Endodermal cell (in vitro differentiated cells): ENCODE measurements at regions not wholly inside any gene's neighbourhood (a gene's known extent, or its start where the extent isn't known, plus 50 kb on each side); places are given as distances from the start of the nearest gene placed in this dataset.

Experiments
- DNase-seq: peaks from one replicate; pipeline ENCODE4 v3.0.0-alpha.2; 2017
- H3K27ac ChIP-seq: 2 replicates; pipeline ENCODE4 v1.5.1; 2013; ENCODE audit warnings: mild to moderate bottlenecking, low read depth, low read length, moderate library complexity
- H3K27me3 ChIP-seq: 2 replicates; pipeline ENCODE4 v1.6.1; 2013; ENCODE audit warnings: mild to moderate bottlenecking, low read length, moderate library complexity; ENCODE audit not compliant: insufficient read depth, control insufficient read depth, poor library complexity, severe bottlenecking
- H3K36me3 ChIP-seq: 2 replicates; pipeline ENCODE4 v1.7.0; 2013; ENCODE audit warnings: mild to moderate bottlenecking, low read length, moderate library complexity; ENCODE audit not compliant: control insufficient read depth, insufficient read depth
- H3K4me1 ChIP-seq: one replicate; pipeline ENCODE4 v1.7.0; 2013; ENCODE audit warnings: low read length; ENCODE audit not compliant: control insufficient read depth, insufficient read depth
- H3K4me3 ChIP-seq: 2 replicates; pipeline ENCODE4 v1.5.1; 2013; ENCODE audit warnings: mild to moderate bottlenecking, low read length, moderate library complexity
- H3K9ac ChIP-seq: 2 replicates; pipeline ENCODE4 v1.6.1; 2013; ENCODE audit warnings: mild to moderate bottlenecking, low read length, moderate library complexity; ENCODE audit not compliant: poor library complexity, severe bottlenecking; ENCODE audit errors: extremely low read depth
- H3K9me3 ChIP-seq: 2 replicates; pipeline ENCODE4 v1.6.1; 2013; ENCODE audit warnings: mild to moderate bottlenecking, low read length, moderate library complexity; ENCODE audit not compliant: control insufficient read depth
- H3K27ac Mint-ChIP-seq: 2 replicates; pipeline ENCODE4 v1.8.0; 2020; ENCODE audit warnings: mixed read lengths
- H3K27me3 Mint-ChIP-seq: 2 replicates; pipeline ENCODE4 v1.8.0; 2021; ENCODE audit warnings: mild to moderate bottlenecking, mixed read lengths; ENCODE audit not compliant: insufficient read depth
- H3K36me3 Mint-ChIP-seq: 2 replicates; pipeline ENCODE4 v1.8.0; 2020; ENCODE audit warnings: low read depth, mixed read lengths
- H3K4me1 Mint-ChIP-seq: 2 replicates; pipeline ENCODE4 v1.8.0; 2020; ENCODE audit warnings: mixed read lengths
- H3K4me3 Mint-ChIP-seq: 2 replicates; pipeline ENCODE4 v1.8.0; 2020; ENCODE audit warnings: mild to moderate bottlenecking, moderate library complexity, mixed read lengths
- H3K9me3 Mint-ChIP-seq: 2 replicates; pipeline ENCODE4 v1.8.0; 2020; ENCODE audit warnings: mild to moderate bottlenecking, mixed read lengths
- CTCF ChIP-seq: fragments of 200-600 bp; sonication (generic); conservative IDR thresholded peaks from 2 replicates; pipeline ENCODE4 v1.5.0; 2021; ENCODE audit warnings: antibody characterized with exemption, mild to moderate bottlenecking
- WGBS, 2 experiments: methylation state at CpG; one replicate each; pipeline versions ENCODE4 v1.1.5 to v1.1.7; 2013; ENCODE audit warnings: missing lambda C conversion rate in 2 of 2, mixed read lengths in 1 of 2; ENCODE audit not compliant: insufficient coverage in 1 of 2, insufficient read length in 1 of 2; 5-methylcytosine and 5-hydroxymethylcytosine counted together

GRCh38 chr10:33638891-33639290, 304.4 kb upstream of the NRP1 start:
- H3K9me3 Mint-ChIP-seq = no peaks in the 10 kb centered on the region
- no peaks in the 10 kb centered on the region for H3K27me3 Mint-ChIP-seq
- H3K4me3 Mint-ChIP-seq = no peak overlapping the region
- no peaks in the 10 kb centered on the region for H3K4me1 ChIP-seq
- no peak for TF ChIP-seq CTCF
- H3K27me3 ChIP-seq = no peaks in the 10 kb centered on the region
- H3K27ac ChIP-seq = no peak overlapping the region
- H3K27ac Mint-ChIP-seq = no peak overlapping the region
- no peaks in the 10 kb centered on the region for H3K36me3 Mint-ChIP-seq
- H3K9me3 ChIP-seq = no peaks in the 10 kb centered on the region
- H3K9ac ChIP-seq = no peak overlapping the region
- WGBS, 2 experiments = 75 to 78% methylated on average over 3 of the region's 3 CpGs
- no peaks in the 10 kb centered on the region for H3K36me3 ChIP-seq
- no peaks in the 10 kb centered on the region for H3K4me1 Mint-ChIP-seq
- no peak for DNase-seq
- H3K4me3 ChIP-seq = no peak overlapping the region

DNA sequence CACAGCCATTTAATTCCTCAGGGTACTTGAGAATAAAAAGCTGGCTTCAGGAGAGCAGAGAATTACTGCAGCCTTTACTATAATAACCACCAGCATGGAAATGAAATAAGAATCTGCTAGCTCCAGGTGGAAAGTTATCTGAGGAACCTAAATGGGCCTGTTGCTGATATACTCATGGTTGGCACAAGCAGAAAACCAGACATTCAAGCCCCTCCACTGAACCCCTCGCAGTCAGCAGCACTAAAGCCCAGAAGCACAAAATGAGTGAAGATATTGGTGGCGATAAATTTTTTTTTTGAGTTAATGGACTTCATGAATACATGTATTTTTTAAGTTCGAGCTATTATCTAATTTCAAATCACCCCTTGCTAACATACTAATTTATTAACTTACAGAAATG, 303.9 kb upstream of the NRP1 start:
- no peaks in the 10 kb centered on the region for H3K36me3 Mint-ChIP-seq
- no peaks in the 10 kb centered on the region for H3K9me3 Mint-ChIP-seq
- no peaks in the 10 kb centered on the region for H3K27me3 ChIP-seq
- H3K4me1 ChIP-seq = no peaks in the 10 kb centered on the region
- H3K27me3 Mint-ChIP-seq = no peaks in the 10 kb centered on the region
- DNase-seq = no peak
- H3K27ac Mint-ChIP-seq = no peak overlapping the region
- H3K4me1 Mint-ChIP-seq = no peaks in the 10 kb centered on the region
- H3K9ac ChIP-seq = no peak overlapping the region
- H3K9me3 ChIP-seq = no peaks in the 10 kb centered on the region
- TF ChIP-seq CTCF = no peak
- H3K27ac ChIP-seq = no peak overlapping the region
- no peak overlapping the region for H3K4me3 ChIP-seq
- 92 to 97% methylated on average over 2 to 3 of the region's 3 CpGs for WGBS, 2 experiments
- H3K4me3 Mint-ChIP-seq = no peak overlapping the region
- no peaks in the 10 kb centered on the region for H3K36me3 ChIP-seq

DNA sequence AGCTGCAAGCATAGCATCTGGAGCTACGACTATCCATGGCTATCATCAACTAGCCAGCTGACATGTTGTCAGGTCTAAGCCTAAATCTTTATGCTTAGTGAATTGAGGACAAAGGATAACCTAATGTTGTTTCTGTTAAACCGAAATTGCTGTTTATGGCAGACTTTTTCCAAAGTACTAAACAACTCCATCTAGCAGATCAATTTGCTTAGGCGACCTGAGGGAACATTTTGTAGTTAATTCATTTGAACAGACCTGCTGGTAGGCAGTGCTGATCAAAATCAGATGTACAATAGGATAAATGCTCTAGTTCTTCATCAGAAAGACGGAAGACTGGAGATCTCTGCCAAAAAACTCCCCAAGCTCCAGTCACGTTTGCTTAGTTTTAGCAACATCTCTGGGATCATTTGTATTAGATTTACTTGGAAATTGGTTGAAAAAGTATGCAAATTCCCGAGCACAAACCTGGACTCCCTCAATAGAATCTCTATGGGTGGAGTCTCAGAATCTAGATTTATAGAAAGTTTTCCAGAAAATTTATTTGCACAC, 301.6 kb upstream of the NRP1 start:
- TF ChIP-seq CTCF = no peak
- H3K4me1 ChIP-seq = no peaks in the 10 kb centered on the region
- Mint-ChIP-seq H3K36me3 (no peaks in the 10 kb centered on the region), H3K27ac (no peak overlapping the region), H3K27me3 (no peaks in the 10 kb centered on the region), H3K4me1 (no peaks in the 10 kb centered on the region), H3K9me3 (no peaks in the 10 kb centered on the region), H3K4me3 (no peak overlapping the region)
- WGBS, 2 experiments = 74 to 82% methylated on average over 3 to 6 of the region's 6 CpGs
- no peaks in the 10 kb centered on the region for H3K9me3 ChIP-seq
- H3K9ac ChIP-seq = no peak overlapping the region
- DNase-seq = no peak
- H3K36me3 ChIP-seq = no peaks in the 10 kb centered on the region
- no peak overlapping the region for H3K27ac ChIP-seq
- no peaks in the 10 kb centered on the region for H3K27me3 ChIP-seq
- no peak overlapping the region for H3K4me3 ChIP-seq
